Colonic mucosa (tissue), 4 donors: ENCODE measurements at regions not wholly inside any gene's neighbourhood (a gene's known extent, or its start where the extent isn't known, plus 50 kb on each side); places are given as distances from the start of the nearest gene placed in this dataset.

Experiments
- DNase-seq: peaks from one replicate; pipeline ENCODE4 v3.0.0-alpha.2; 2020
- H3K27ac ChIP-seq: fragments of 200-600 bp; one replicate; pipeline ENCODE4 v1.8.0; 2021
- H3K27me3 ChIP-seq: fragments of 200-600 bp; one replicate; pipeline ENCODE4 v1.8.0; 2021
- H3K36me3 ChIP-seq: fragments of 200-600 bp; one replicate; pipeline ENCODE4 v1.8.0; 2021
- H3K4me1 ChIP-seq: fragments of 200-600 bp; one replicate; pipeline ENCODE4 v1.8.0; 2021; ENCODE audit warnings: mild to moderate bottlenecking
- H3K4me3 ChIP-seq: fragments of 200-600 bp; one replicate; pipeline ENCODE4 v1.8.0; 2021
- H3K9ac ChIP-seq, 2 donors: one replicate each; pipeline ENCODE4 v1.7.0; 2013; ENCODE audit warnings: control low read depth in 2 of 2, low read depth in 2 of 2, low read length in 2 of 2
- H3K9me3 ChIP-seq: fragments of 200-600 bp; one replicate; pipeline ENCODE4 v1.8.0; 2021
- intact Hi-C: fragments of 100-400 bp; cut with DNase I; formaldehyde crosslinking; loops from one replicate; pipeline ENCODE4 v1.14.1; 2022
- TF ChIP-seq, protein P1 (sequence below): fragments of 200-600 bp; IDR thresholded peaks from one replicate; pipeline ENCODE4 v1.8.0; 2022; ENCODE audit warnings: antibody characterized with exemption, mild to moderate bottlenecking
- donor health status: healthy.
- donor health status: DM: no; HTN: no; CAD: no.
- donor health status: DM: no; HTN: no; CAD: no.

DNA sequence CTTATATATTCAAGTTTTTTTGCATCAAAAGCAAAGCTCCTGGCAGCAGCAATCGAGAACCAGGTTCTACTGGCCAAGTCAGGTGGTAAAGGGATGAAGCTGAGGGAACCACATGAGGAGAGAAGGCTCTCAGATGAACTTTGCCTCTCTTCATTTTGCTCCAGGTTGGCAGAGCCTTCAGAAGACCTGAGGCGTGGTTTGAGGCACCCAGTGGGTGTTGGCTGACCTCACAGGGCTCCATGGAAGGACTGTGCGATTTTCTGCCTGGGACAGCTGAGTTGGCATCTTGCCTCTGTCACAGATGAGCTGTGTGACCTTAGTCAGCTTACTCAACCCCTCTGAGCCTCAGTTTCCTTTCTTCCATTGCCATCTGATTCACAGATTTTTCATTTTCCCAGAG is 89.0 kb downstream of the INSIG2 start:
- no peaks in the 10 kb centered on the region for H3K36me3 ChIP-seq
- no peak overlapping the region for H3K9ac ChIP-seq
- no peaks in the 10 kb centered on the region for H3K9me3 ChIP-seq
- DNase-seq: no peak
- TF ChIP-seq, protein P1, sequence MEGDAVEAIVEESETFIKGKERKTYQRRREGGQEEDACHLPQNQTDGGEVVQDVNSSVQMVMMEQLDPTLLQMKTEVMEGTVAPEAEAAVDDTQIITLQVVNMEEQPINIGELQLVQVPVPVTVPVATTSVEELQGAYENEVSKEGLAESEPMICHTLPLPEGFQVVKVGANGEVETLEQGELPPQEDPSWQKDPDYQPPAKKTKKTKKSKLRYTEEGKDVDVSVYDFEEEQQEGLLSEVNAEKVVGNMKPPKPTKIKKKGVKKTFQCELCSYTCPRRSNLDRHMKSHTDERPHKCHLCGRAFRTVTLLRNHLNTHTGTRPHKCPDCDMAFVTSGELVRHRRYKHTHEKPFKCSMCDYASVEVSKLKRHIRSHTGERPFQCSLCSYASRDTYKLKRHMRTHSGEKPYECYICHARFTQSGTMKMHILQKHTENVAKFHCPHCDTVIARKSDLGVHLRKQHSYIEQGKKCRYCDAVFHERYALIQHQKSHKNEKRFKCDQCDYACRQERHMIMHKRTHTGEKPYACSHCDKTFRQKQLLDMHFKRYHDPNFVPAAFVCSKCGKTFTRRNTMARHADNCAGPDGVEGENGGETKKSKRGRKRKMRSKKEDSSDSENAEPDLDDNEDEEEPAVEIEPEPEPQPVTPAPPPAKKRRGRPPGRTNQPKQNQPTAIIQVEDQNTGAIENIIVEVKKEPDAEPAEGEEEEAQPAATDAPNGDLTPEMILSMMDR: no peak
- H3K4me1 ChIP-seq: no peaks in the 10 kb centered on the region
- no peak overlapping the region for H3K4me3 ChIP-seq
- no peak overlapping the region for H3K27ac ChIP-seq
- no peaks in the 10 kb centered on the region for H3K27me3 ChIP-seq
- intact Hi-C loops: no loop called here

DNA sequence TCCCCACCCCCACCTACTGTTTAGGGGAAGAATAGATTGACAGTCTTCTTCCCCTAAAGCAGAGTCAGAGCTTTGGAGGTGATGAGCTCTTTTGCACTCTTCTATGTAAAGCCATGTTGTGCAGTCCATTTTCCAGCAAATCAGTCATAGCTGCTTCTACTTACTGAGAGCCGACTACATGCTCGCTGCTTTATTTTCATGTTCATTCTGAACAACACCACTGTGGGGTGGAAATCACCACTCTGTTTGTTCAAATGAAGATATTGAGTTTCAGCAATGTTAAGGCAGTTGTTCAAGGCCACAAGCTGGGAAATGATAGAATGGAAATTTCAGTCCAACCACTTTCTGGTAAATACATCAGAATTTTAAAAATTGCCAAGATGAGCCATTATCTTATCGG is 88.3 kb downstream of the INSIG2 start:
- Histone ChIP-seq H3K4me3 (no peak overlapping the region), H3K27ac (no peak overlapping the region), H3K27me3 (no peaks in the 10 kb centered on the region), H3K9me3 (no peaks in the 10 kb centered on the region), H3K9ac (no peak overlapping the region), H3K36me3 (no peaks in the 10 kb centered on the region), H3K4me1 (no peaks in the 10 kb centered on the region)
- intact Hi-C loops: no loop called here
- TF ChIP-seq, protein P1: no peak
- DNase-seq: no peak

DNA sequence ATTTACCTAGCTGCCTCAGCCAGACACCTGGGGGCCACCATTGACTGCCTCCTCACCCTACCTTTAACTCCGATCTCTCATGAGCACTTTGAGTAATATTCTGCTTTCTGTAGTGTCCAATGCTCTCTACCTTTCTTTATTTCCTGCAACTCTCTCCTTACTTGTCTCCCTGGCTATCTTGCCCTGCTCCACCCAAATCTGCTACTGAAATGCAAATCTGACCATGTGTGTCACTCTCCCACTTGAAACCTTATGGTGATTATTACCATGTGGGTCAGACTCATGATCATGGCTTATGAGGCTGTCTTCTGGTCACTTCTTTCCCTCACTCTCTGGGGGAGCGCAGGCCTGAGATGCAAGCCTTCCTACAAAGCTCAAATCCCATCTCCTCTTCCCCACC is 83.3 kb downstream of the INSIG2 start:
- DNase-seq: no peak
- no peaks in the 10 kb centered on the region for H3K27me3 ChIP-seq
- H3K4me1 ChIP-seq: no peaks in the 10 kb centered on the region
- intact Hi-C loops: no loop called here
- H3K9me3 ChIP-seq: no peaks in the 10 kb centered on the region
- no peak overlapping the region for H3K4me3 ChIP-seq
- H3K36me3 ChIP-seq: no peaks in the 10 kb centered on the region
- H3K27ac ChIP-seq: no peak overlapping the region
- TF ChIP-seq, protein P1: no peak
- no peak overlapping the region for H3K9ac ChIP-seq

DNA sequence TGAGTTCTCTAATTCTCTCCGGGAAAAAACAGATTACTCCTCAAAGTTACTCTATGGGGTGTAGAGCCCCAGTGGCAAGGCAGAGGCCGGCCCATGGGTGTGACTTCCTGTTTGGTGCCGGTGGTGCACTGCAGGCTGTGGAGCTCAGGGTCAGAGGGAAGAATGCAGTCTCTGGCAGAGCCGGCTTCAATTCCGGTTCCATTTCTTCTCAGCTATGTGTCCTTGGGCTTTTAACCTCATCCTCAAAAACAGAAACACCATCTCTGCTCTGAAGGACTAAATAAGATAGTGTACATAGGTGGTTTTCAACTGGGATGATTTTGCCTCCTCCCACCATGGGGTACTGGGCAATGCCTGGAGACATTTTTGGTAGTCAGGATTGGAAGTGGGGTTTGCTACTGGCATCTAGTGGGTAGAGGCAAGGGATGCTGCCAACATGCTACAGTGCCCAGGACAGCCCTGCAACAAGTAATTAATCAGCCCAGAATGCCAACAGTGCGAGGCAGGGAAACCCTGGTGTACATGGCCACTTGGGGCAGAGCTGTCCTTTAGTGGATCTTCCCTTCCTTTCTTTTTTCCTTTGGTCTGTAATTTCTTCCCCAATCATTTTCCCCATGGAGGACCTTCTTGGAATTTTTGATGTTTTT is 81.2 kb downstream of the INSIG2 start:
- no peaks in the 10 kb centered on the region for H3K4me1 ChIP-seq
- H3K36me3 ChIP-seq: no peaks in the 10 kb centered on the region
- no peak overlapping the region for H3K4me3 ChIP-seq
- H3K27ac ChIP-seq: no peak overlapping the region
- intact Hi-C loops: no loop called here
- H3K27me3 ChIP-seq: no peaks in the 10 kb centered on the region
- TF ChIP-seq, protein P1: no peak
- no peak for DNase-seq
- no peak overlapping the region for H3K9ac ChIP-seq
- H3K9me3 ChIP-seq: no peaks in the 10 kb centered on the region

DNA sequence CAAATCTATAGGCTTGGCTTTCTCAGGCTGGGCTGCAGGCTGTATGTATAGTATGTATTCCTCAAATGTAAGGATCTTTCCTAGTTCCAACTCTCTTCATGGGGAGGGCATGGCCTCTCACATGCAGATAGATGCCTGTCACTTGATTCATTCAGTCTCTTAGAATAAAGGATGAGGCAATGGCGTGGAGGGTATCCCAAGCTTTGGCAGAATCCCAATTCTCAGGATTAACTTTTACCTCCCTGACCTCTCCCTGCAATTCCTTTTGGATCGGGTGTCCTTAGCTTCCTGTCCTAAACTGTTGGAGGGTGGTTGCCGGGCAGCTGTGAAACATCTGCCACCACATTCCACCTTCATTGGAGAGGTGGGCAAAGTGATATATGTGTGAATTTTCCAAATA is 80.3 kb downstream of the INSIG2 start:
- Histone ChIP-seq H3K4me1 (no peaks in the 10 kb centered on the region), H3K4me3 (no peak overlapping the region), H3K36me3 (no peaks in the 10 kb centered on the region), H3K27ac (no peak overlapping the region), H3K9ac (no peak overlapping the region), H3K27me3 (no peaks in the 10 kb centered on the region), H3K9me3 (no peaks in the 10 kb centered on the region)
- intact Hi-C loops: no loop called here
- DNase-seq: no peak
- TF ChIP-seq, protein P1: no peak
